Endothelial cell of umbilical vein (primary cell): ENCODE measurements at regions not wholly inside any gene's neighbourhood (a gene's known extent, or its start where the extent isn't known, plus 50 kb on each side); places are given as distances from the start of the nearest gene placed in this dataset.

Experiments used
- BruUV-seq: library from RNA; stranded (reverse); fragments of 400-500 nt; replicated peaks from 2 replicates; lab custom pipeline; 2021; lab: Mats Ljungman, UMichigan
- CTCF ChIA-PET: fragments of 300-600, 350-600 bp; sonication (Branson Sonifier 250); formaldehyde crosslinking; loops from one replicate; lab custom pipeline; 2021; ENCODE audit warnings: antibody characterized with exemption, inconsistent platforms; lab: Charles Lee
- POLR2A ChIA-PET: fragments of 300-600, 350-600 bp; sonication (Branson Sonifier 250); formaldehyde crosslinking; loops from one replicate; lab custom pipeline; 2021; ENCODE audit warnings: antibody characterized with exemption, inconsistent platforms; lab: Charles Lee
- DNase-seq: peaks from one replicate; pipeline ENCODE4 v3.0.0-alpha.2; 2011; ENCODE audit warnings: low read depth, low spot score
- FAIRE-seq: peaks from 2 replicates; lab custom pipeline; 2011; peaks lifted over from hg19 to GRCh38; lab: Jason Lieb, UNC
- H2AFZ ChIP-seq: 2 replicates; pipeline ENCODE4 v1.6.0; 2012; ENCODE audit warnings: low read depth, low read length, control low read depth, inconsistent platforms
- H3K27ac ChIP-seq: 2 replicates; pipeline ENCODE4 v1.5.1; 2011; ENCODE audit warnings: low read depth, mild to moderate bottlenecking, control low read depth, low read length, moderate library complexity; ENCODE audit not compliant: insufficient read depth
- H3K27me3 ChIP-seq, 2 experiments: 2 replicates each; pipeline versions ENCODE4 v1.6.0 to v1.6.1; 2011; ENCODE audit warnings: low read length in 2 of 2, mixed read lengths in 1 of 2; ENCODE audit not compliant: control insufficient read depth in 2 of 2, insufficient read depth in 2 of 2
- H3K36me3 ChIP-seq, 2 experiments: 2 replicates in 1 of 2; 3 replicates in 1 of 2; pipeline ENCODE4 v1.5.1; 2011; ENCODE audit warnings: low read length in 2 of 2, mild to moderate bottlenecking in 1 of 2, moderate library complexity in 1 of 2; ENCODE audit not compliant: control insufficient read depth in 2 of 2, insufficient read depth in 2 of 2; ENCODE audit errors: extremely low read depth in 1 of 2
- H3K4me1 ChIP-seq: 3 replicates; pipeline ENCODE4 v1.5.1; 2011; ENCODE audit warnings: mild to moderate bottlenecking, low read length; ENCODE audit not compliant: control insufficient read depth, insufficient read depth; ENCODE audit errors: extremely low read depth
- H3K4me2 ChIP-seq: 2 replicates; pipeline ENCODE4 v1.6.1; 2011; ENCODE audit warnings: low read length, control low read depth, mixed read lengths; ENCODE audit not compliant: insufficient read depth
- H3K4me3 ChIP-seq, 3 experiments: fragments of 200-600 bp in 1 of 3; sonication (generic), shearing (Covaris generic) in 1 of 3; replicated peaks in 1 of 3; 2 replicates each; pipeline ENCODE4 v1.5.1; 2011 to 2016; ENCODE audit warnings: control low read depth in 3 of 3, low read length in 3 of 3, mild to moderate bottlenecking in 2 of 3, inconsistent platforms in 1 of 3, low read depth in 1 of 3, moderate library complexity in 1 of 3; ENCODE audit not compliant: insufficient read depth in 1 of 3
- H3K79me2 ChIP-seq: 2 replicates; pipeline ENCODE4 v1.6.0; 2012; ENCODE audit warnings: low read length, inconsistent platforms; ENCODE audit not compliant: control insufficient read depth, insufficient read depth
- H3K9ac ChIP-seq: replicated peaks from 2 replicates; pipeline ENCODE3; 2011; ENCODE audit warnings: low read length, control low read depth; ENCODE audit not compliant: insufficient read depth; ENCODE audit errors: extremely low read depth
- H3K9me1 ChIP-seq: replicated peaks from 3 replicates; pipeline ENCODE4 v1.6.0; 2011; ENCODE audit warnings: mild to moderate bottlenecking, low read length; ENCODE audit not compliant: control insufficient read depth, insufficient read depth; ENCODE audit errors: extremely low read depth
- H3K9me3 ChIP-seq: replicated peaks from 2 replicates; pipeline ENCODE4 v1.5.1; 2012; ENCODE audit warnings: low read length, inconsistent platforms; ENCODE audit not compliant: control insufficient read depth, insufficient read depth
- H4K20me1 ChIP-seq: replicated peaks from 2 replicates; pipeline ENCODE3; 2011; ENCODE audit warnings: mild to moderate bottlenecking, low read length; ENCODE audit not compliant: control insufficient read depth, insufficient read depth; ENCODE audit errors: extremely low read depth
- EZH2 ChIP-seq: IDR thresholded peaks from 2 replicates; pipeline ENCODE4 v1.6.1; 2012; ENCODE audit warnings: borderline replicate concordance, low read depth, mild to moderate bottlenecking, moderate library complexity, low read length, inconsistent platforms; ENCODE audit not compliant: severe bottlenecking
- FOS ChIP-seq: IDR thresholded peaks from 2 replicates; pipeline ENCODE4 v1.6.1; 2011; ENCODE audit warnings: mild to moderate bottlenecking, low read length, moderate library complexity, borderline replicate concordance; ENCODE audit not compliant: insufficient read depth
- GATA2 ChIP-seq: IDR thresholded peaks from 2 replicates; pipeline ENCODE4 v1.7.0; 2011; ENCODE audit warnings: low read depth, mild to moderate bottlenecking, moderate library complexity, mixed read lengths, low read length; ENCODE audit not compliant: insufficient read length, insufficient read depth
- JUN ChIP-seq: IDR thresholded peaks from 2 replicates; pipeline ENCODE4 v1.6.1; 2011; ENCODE audit warnings: borderline replicate concordance, low read depth; ENCODE audit not compliant: insufficient read length, insufficient read depth
- MYC ChIP-seq: IDR thresholded peaks from one replicate; pipeline ENCODE4 v1.6.1; 2011; ENCODE audit warnings: mild to moderate bottlenecking, low read depth, low read length
- POLR2A ChIP-seq: IDR thresholded peaks from 2 replicates; pipeline ENCODE4 v1.6.1; 2012; ENCODE audit warnings: low read depth, mild to moderate bottlenecking, control low read depth, low read length
- POLR2AphosphoS5 ChIP-seq: IDR thresholded peaks from 2 replicates; pipeline ENCODE4 v1.6.1; 2012; ENCODE audit warnings: low read depth, mild to moderate bottlenecking, control low read depth, low read length, moderate library complexity; ENCODE audit not compliant: insufficient read depth
- dilution Hi-C: fragments of 300-500 bp; cut with MboI; formaldehyde crosslinking; loops from one replicate; pipeline ENCODE4 v1.15.0; 2019; ENCODE audit warnings: low sequenced_read_pairs; ENCODE audit not compliant: extremely low pct_ligation_motif_present
- intact Hi-C: fragments of 100-400 bp; cut with micrococcal nuclease; formaldehyde crosslinking; loops from one replicate; pipeline ENCODE4 v1.10.0; 2022
- TF ChIP-seq, protein P1 (sequence below), 2 donors: IDR thresholded peaks; 1 replicate in 1 of 2; 2 replicates in 1 of 2; pipeline ENCODE4 v1.5.1; 2011; ENCODE audit warnings: low read length in 2 of 2, mild to moderate bottlenecking in 2 of 2, moderate library complexity in 2 of 2, control low read depth in 1 of 2, inconsistent platforms in 1 of 2, low read depth in 1 of 2; ENCODE audit not compliant: insufficient read depth in 1 of 2; ENCODE audit errors: extremely low read depth in 1 of 2
- TF ChIP-seq, protein P2 (sequence below): IDR thresholded peaks from 2 replicates; pipeline ENCODE4 v1.6.1; 2011; ENCODE audit not compliant: insufficient read depth, insufficient read length

DNA sequence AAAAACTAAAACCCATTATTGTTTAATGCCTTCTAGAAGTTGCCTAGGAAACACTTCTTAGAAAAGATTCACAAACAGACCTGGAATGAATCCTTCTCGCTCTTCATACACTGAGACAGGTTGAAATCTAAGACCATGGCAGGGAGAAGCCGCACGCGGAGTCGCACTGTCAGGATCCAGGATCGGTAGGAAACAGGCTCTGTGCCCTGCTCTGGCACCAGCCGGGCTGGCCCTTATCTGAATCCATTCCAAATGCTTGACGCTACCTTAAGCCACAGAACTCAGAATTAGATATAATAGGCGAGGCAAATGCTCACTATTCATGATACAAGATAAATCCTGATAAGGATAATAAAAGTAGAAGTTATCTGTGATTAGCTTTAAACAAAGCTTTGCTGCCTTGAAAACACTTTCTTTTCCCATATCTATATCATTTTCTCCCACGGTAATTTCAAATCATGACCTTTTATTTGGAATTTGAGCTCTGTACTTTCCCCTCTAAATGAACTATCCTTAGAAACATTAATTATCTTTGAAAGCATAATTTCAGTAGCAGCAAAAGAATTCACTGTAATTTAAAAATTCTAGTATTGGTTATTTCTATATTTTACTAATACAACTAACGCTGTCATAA lies 385.6 kb downstream of the IRS2 start:
- H3K27me3 ChIP-seq, result no peaks in the 10 kb centered on the region
- H3K9ac ChIP-seq, result no peak overlapping the region
- H3K79me2 ChIP-seq, result no peaks in the 10 kb centered on the region
- ChIA-PET POLR2A (no interaction called here), CTCF (interaction anchor here (1.2 to 1.4 kb wide), 2 partner anchors 9 to 123 kb away, joined by 3 read pairs; no protein-coding TSS in a partner anchor)
- no peaks in the 10 kb centered on the region for H3K9me3 ChIP-seq
- FAIRE-seq, result no peak
- no peak for DNase-seq
- H3K9me1 ChIP-seq, result no peaks in the 10 kb centered on the region
- no peaks in the 10 kb centered on the region for H3K4me1 ChIP-seq
- no peak for TF ChIP-seq MYC
- TF ChIP-seq, protein P1, sequence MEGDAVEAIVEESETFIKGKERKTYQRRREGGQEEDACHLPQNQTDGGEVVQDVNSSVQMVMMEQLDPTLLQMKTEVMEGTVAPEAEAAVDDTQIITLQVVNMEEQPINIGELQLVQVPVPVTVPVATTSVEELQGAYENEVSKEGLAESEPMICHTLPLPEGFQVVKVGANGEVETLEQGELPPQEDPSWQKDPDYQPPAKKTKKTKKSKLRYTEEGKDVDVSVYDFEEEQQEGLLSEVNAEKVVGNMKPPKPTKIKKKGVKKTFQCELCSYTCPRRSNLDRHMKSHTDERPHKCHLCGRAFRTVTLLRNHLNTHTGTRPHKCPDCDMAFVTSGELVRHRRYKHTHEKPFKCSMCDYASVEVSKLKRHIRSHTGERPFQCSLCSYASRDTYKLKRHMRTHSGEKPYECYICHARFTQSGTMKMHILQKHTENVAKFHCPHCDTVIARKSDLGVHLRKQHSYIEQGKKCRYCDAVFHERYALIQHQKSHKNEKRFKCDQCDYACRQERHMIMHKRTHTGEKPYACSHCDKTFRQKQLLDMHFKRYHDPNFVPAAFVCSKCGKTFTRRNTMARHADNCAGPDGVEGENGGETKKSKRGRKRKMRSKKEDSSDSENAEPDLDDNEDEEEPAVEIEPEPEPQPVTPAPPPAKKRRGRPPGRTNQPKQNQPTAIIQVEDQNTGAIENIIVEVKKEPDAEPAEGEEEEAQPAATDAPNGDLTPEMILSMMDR (IDR thresholded peaks at IDR 0.05; ENCODE audit: extremely low read depth in 1 of 2, insufficient read depth in 1 of 2, low read depth in 1 of 2, low read length in 2 of 2), result no peak
- TF ChIP-seq GATA2, result no peak
- no peak for TF ChIP-seq EZH2
- no peak for TF ChIP-seq POLR2A
- TF ChIP-seq, protein P2, sequence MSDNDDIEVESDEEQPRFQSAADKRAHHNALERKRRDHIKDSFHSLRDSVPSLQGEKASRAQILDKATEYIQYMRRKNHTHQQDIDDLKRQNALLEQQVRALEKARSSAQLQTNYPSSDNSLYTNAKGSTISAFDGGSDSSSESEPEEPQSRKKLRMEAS, result no peak
- TF ChIP-seq JUN, result no peak
- TF ChIP-seq POLR2AphosphoS5, result no peak
- no peak for TF ChIP-seq FOS
- BruUV-seq, result no TSS peak
- no peak overlapping the region for H3K4me3 ChIP-seq
- intact Hi-C loops (no loop called here), dilution Hi-C loops (no loop called here)
- no peaks in the 10 kb centered on the region for H3K36me3 ChIP-seq
- no peak overlapping the region for H2AFZ ChIP-seq
- H3K4me2 ChIP-seq, result no peak overlapping the region
- H4K20me1 ChIP-seq, result no peaks in the 10 kb centered on the region
- H3K27ac ChIP-seq, result no peak overlapping the region
